ENCODE measurements at regions not wholly inside any gene's neighbourhood (a gene's known extent, or its start where the extent isn't known, plus 50 kb on each side); places are given as distances from the start of the nearest gene placed in this dataset.

DNA sequence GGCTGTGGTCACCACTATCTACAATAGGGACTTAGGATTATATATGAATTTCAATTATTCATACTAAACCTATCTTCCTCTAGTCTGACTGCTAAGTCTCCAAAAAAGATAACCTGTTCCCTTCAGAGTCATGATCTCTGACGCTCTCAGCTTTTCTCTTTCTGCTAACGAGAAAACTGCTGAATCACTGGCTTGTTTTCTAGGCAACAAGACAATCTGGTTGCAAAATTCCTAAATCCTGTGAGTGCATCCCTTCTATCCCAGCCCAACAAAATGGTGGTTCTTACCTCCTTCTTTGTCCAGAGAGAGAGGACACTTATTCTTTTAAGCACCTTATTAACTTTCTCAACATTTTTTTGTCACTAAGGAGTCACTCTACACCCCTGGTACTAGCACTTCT, 312.3 kb upstream of the PKDCC start:
- DNase-seq (ENCODE audit: extremely low spot score) = no peak
- POLR2A ChIA-PET = no interaction called here
- TF ChIP-seq CTCF (IDR thresholded peaks at IDR 0.05; ENCODE audit: control extremely low read depth, extremely low read depth, low read depth, missing control alignments) = no peak
- CTCF ChIA-PET = interaction anchor here (2.0 to 2.4 kb wide), 2 partner anchors 14 to 21 kb away, joined by 6 to 8 read pairs; no protein-coding TSS in a partner anchor

DNA sequence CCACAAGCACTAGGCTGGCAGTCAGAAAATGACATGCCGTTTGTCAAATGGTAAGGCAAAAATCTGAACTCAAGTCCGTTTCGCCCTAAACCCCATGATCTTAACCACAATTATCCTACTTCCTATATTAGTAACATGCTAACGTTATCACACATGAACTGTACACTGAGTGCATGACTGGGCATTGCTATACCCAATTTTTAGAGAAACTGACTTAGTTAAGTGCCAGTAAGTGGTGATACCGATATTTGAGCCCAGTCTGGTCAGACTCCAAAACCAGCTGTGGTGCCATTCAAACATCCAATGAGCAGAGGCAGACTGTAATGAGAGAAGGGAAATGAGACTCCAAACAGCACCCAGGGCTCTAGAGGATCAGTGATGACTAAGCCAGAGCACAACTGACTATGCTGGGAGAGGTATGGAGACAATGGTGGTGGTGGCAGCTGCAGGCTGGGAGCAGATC, 311.7 kb upstream of the PKDCC start:
- TF ChIP-seq CTCF (IDR thresholded peaks at IDR 0.05; ENCODE audit: control extremely low read depth, extremely low read depth, low read depth, missing control alignments) = no peak
- CTCF ChIA-PET = interaction anchor here (2.4 kb wide), 1 partner anchor 21 kb away, joined by 6 read pairs; no protein-coding TSS in a partner anchor
- POLR2A ChIA-PET = no interaction called here
- DNase-seq (ENCODE audit: extremely low spot score) = no peak

- TF ChIP-seq CTCF (IDR thresholded peaks at IDR 0.05; ENCODE audit: control extremely low read depth, extremely low read depth, low read depth, missing control alignments) = no peak
- ChIA-PET CTCF (interaction anchor here (2.4 kb wide), 1 partner anchor 20 kb away, joined by 6 read pairs; no protein-coding TSS in a partner anchor), POLR2A (no interaction called here)
- DNase-seq (ENCODE audit: extremely low spot score) = no peak
These were observed 311.2 kb upstream of the PKDCC start for GRCh38 chr2:41736586-41736985.

- ChIA-PET POLR2A (no interaction called here), CTCF (interaction anchor here (1.1 kb wide), 1 partner anchor 11 kb away, joined by 3 read pairs; no protein-coding TSS in a partner anchor)
- no peak for TF ChIP-seq CTCF (IDR thresholded peaks at IDR 0.05; ENCODE audit: control extremely low read depth, extremely low read depth, low read depth, missing control alignments)
- DNase-seq (ENCODE audit: extremely low spot score) = no peak
These were observed 309.9 kb upstream of the PKDCC start for GRCh38 chr2:41737888-41738287.

- ChIA-PET POLR2A (no interaction called here), CTCF (interaction anchor here (1.4 kb wide), 1 partner anchor 14 kb away, joined by 3 read pairs; no protein-coding TSS in a partner anchor)
- no peak for DNase-seq (ENCODE audit: extremely low spot score)
- TF ChIP-seq CTCF (IDR thresholded peaks at IDR 0.05; ENCODE audit: control extremely low read depth, extremely low read depth, low read depth, missing control alignments) = no peak
These were observed 305.7 kb upstream of the PKDCC start for GRCh38 chr2:41741951-41742595.

- DNase-seq (ENCODE audit: extremely low spot score) = no peak
- no peak for TF ChIP-seq CTCF (IDR thresholded peaks at IDR 0.05; ENCODE audit: control extremely low read depth, extremely low read depth, low read depth, missing control alignments)
- CTCF ChIA-PET = no interaction called here
- POLR2A ChIA-PET = no interaction called here
These were observed 304.5 kb upstream of the PKDCC start for GRCh38 chr2:41743324-41743723.

Measured in GM10248 (cell line).